Hepatocyte (in vitro differentiated cells): ENCODE measurements at regions not wholly inside any gene's neighbourhood (a gene's known extent, or its start where the extent isn't known, plus 50 kb on each side); places are given as distances from the start of the nearest gene placed in this dataset.

Experiments used
- DNase-seq: peaks from one replicate; pipeline ENCODE4 v3.0.0-alpha.2; 2016; ENCODE audit warnings: low spot score
- H2AFZ ChIP-seq: fragments of 200-600 bp; sonication (generic); 2 replicates; pipeline ENCODE4 v1.6.0; 2016; ENCODE audit warnings: antibody characterized with exemption, mild to moderate bottlenecking
- H3K27ac ChIP-seq: fragments of 200-600 bp; sonication (generic); 2 replicates; pipeline ENCODE4 v1.5.1; 2016; ENCODE audit warnings: mild to moderate bottlenecking
- H3K27me3 ChIP-seq: fragments of 200-600 bp; sonication (generic); 2 replicates; pipeline ENCODE4 v1.6.1; 2016
- H3K36me3 ChIP-seq: fragments of 200-600 bp; sonication (generic); replicated peaks from 2 replicates; pipeline ENCODE4 v1.5.1; 2016; ENCODE audit warnings: low read depth; ENCODE audit not compliant: insufficient read depth
- H3K4me1 ChIP-seq: fragments of 200-600 bp; sonication (generic); 2 replicates; pipeline ENCODE4 v1.5.1; 2016; ENCODE audit warnings: mild to moderate bottlenecking, moderate library complexity; ENCODE audit not compliant: insufficient read depth
- H3K4me2 ChIP-seq: fragments of 200-600 bp; sonication (generic); 2 replicates; pipeline ENCODE4 v1.6.0; 2016
- H3K4me3 ChIP-seq: fragments of 200-600 bp; sonication (generic); 2 replicates; pipeline ENCODE4 v1.5.1; 2016; ENCODE audit warnings: mild to moderate bottlenecking
- H3K79me2 ChIP-seq: fragments of 200-600 bp; sonication (generic); 2 replicates; pipeline ENCODE4 v1.6.0; 2017; ENCODE audit warnings: mild to moderate bottlenecking
- H3K9me2 ChIP-seq: fragments of 200-600 bp; sonication (generic); replicated peaks from 2 replicates; pipeline ENCODE4 v1.6.0; 2017; ENCODE audit warnings: mild to moderate bottlenecking; ENCODE audit not compliant: insufficient read depth
- H3K9me3 ChIP-seq: fragments of 200-600 bp; sonication (generic); 2 replicates; pipeline ENCODE4 v1.5.1; 2016; ENCODE audit warnings: low read depth, mild to moderate bottlenecking
- H4K20me1 ChIP-seq: fragments of 200-600 bp; sonication (generic); 2 replicates; pipeline ENCODE4 v1.6.0; 2016; ENCODE audit warnings: mild to moderate bottlenecking; ENCODE audit not compliant: insufficient read depth, poor library complexity, severe bottlenecking
- CTCF ChIP-seq: fragments of 200-600 bp; sonication (generic); IDR thresholded peaks from 2 replicates; pipeline ENCODE4 v1.5.1; 2016; ENCODE audit warnings: antibody characterized with exemption, mild to moderate bottlenecking; ENCODE audit not compliant: poor library complexity
- EZH2 ChIP-seq: fragments of 200-600 bp; sonication (generic); IDR thresholded peaks from 2 replicates; pipeline ENCODE4 v1.6.1; 2016; ENCODE audit warnings: antibody characterized with exemption, mild to moderate bottlenecking, borderline replicate concordance
- EZH2phosphoT487 ChIP-seq: fragments of 200-600 bp; sonication (generic); IDR thresholded peaks from one replicate; pipeline ENCODE4 v1.6.1; 2018; ENCODE audit warnings: antibody characterized with exemption, mild to moderate bottlenecking, low read depth, moderate library complexity; ENCODE audit not compliant: unreplicated experiment, severe bottlenecking
- WGBS: methylation state at CpG from one replicate; pipeline ENCODE4 v1.1.6; 2016; ENCODE audit warnings: low lambda C conversion rate; ENCODE audit errors: missing lambda C conversion rate; 5-methylcytosine and 5-hydroxymethylcytosine counted together

- TF ChIP-seq CTCF, result no peak
- TF ChIP-seq EZH2, result no peak
- TF ChIP-seq EZH2phosphoT487, result no peak
- WGBS, result 61% methylated on average over 3 of the region's 3 CpGs
- no peak overlapping the region for H3K4me3 ChIP-seq
- no peaks in the 10 kb centered on the region for H3K9me3 ChIP-seq
- no peaks in the 10 kb centered on the region for H4K20me1 ChIP-seq
- H3K4me1 ChIP-seq, result peaks cover 18% of the 10 kb centered on the region
- H3K27me3 ChIP-seq, result no peaks in the 10 kb centered on the region
- no peaks in the 10 kb centered on the region for H3K79me2 ChIP-seq
- no peaks in the 10 kb centered on the region for H3K36me3 ChIP-seq
- no peak overlapping the region for H3K4me2 ChIP-seq
- no peak overlapping the region for H2AFZ ChIP-seq
- DNase-seq, result no peak
- H3K27ac ChIP-seq, result no peak overlapping the region
- H3K9me2 ChIP-seq, result no peaks in the 10 kb centered on the region
Observed at GRCh38 chr2:105587637-105588036, 157.1 kb upstream of the NCK2 start.

- Histone ChIP-seq H4K20me1 (no peaks in the 10 kb centered on the region), H3K9me2 (no peaks in the 10 kb centered on the region), H2AFZ (no peak overlapping the region), H3K4me1 (peaks cover 31% of the 10 kb centered on the region), H3K27ac (peak overlapping the region; percentile 98), H3K79me2 (no peaks in the 10 kb centered on the region), H3K27me3 (no peaks in the 10 kb centered on the region), H3K4me2 (no peak overlapping the region), H3K9me3 (no peaks in the 10 kb centered on the region), H3K36me3 (no peaks in the 10 kb centered on the region), H3K4me3 (no peak overlapping the region)
- DNase-seq, result no peak
- WGBS, result 58% methylated on average over 2 of the region's 2 CpGs
- TF ChIP-seq EZH2, result no peak
- TF ChIP-seq EZH2phosphoT487, result no peak
- TF ChIP-seq CTCF, result no peak
Observed at GRCh38 chr2:105584435-105585010, 160.2 kb upstream of the NCK2 start.

GRCh38 chr2:105582952-105583660 is 161.6 kb upstream of the NCK2 start:
- Histone ChIP-seq H3K9me2 (no peaks in the 10 kb centered on the region), H3K4me1 (peaks cover 37% of the 10 kb centered on the region), H3K27me3 (no peaks in the 10 kb centered on the region), H3K36me3 (no peaks in the 10 kb centered on the region), H4K20me1 (no peaks in the 10 kb centered on the region), H2AFZ (no peak overlapping the region), H3K4me3 (no peak overlapping the region), H3K4me2 (peak overlapping the region; percentile 9), H3K27ac (peak overlapping the region; percentile 98), H3K79me2 (no peaks in the 10 kb centered on the region), H3K9me3 (no peaks in the 10 kb centered on the region)
- TF ChIP-seq EZH2 (no peak), CTCF (no peak), EZH2phosphoT487 (no peak)
- DNase-seq, result peak; percentile 76
- 61% methylated on average over 3 of the region's 3 CpGs for WGBS
